ENCODE measurements at regions not wholly inside any gene's neighbourhood (a gene's known extent, or its start where the extent isn't known, plus 50 kb on each side); places are given as distances from the start of the nearest gene placed in this dataset.

- CTCF ChIA-PET: no interaction called here
- no peak overlapping the region for H3K4me3 ChIP-seq (ENCODE audit: control insufficient read depth in 1 of 2, extremely low read depth in 1 of 2, low read length in 1 of 2)
- no peaks in the 10 kb centered on the region for H3K9me3 Mint-ChIP-seq
- no peak overlapping the region for H3K27ac ChIP-seq (ENCODE audit: low read length)
- H3K4me1 Mint-ChIP-seq: no peaks in the 10 kb centered on the region
- POLR2A ChIA-PET: no interaction called here
- H3K4me3 Mint-ChIP-seq: no peak overlapping the region
- no peak overlapping the region for H3K27ac Mint-ChIP-seq
- H3K4me1 ChIP-seq (ENCODE audit: control insufficient read depth in 1 of 2, extremely low read depth in 1 of 2, insufficient read depth in 2 of 2, low read length in 2 of 2): no peaks in the 10 kb centered on the region
- H3K36me3 ChIP-seq (ENCODE audit: control insufficient read depth in 2 of 2, extremely low read depth in 1 of 2, insufficient read depth in 1 of 2, low read length in 1 of 2): no peaks in the 10 kb centered on the region
- no peaks in the 10 kb centered on the region for H3K27me3 ChIP-seq (replicated peaks in 1 of 2; ENCODE audit: control insufficient read depth in 2 of 2, extremely low read depth in 1 of 2, insufficient read depth in 2 of 2, low read length in 1 of 2)
- H3K27me3 Mint-ChIP-seq: no peaks in the 10 kb centered on the region
- no peak for DNase-seq
- ATAC-seq (replicated peaks in 1 of 4): no peak
- H3K36me3 Mint-ChIP-seq: no peaks in the 10 kb centered on the region
- H3K9me3 ChIP-seq: no peaks in the 10 kb centered on the region
These were observed 409.5 kb upstream of the ITGA1 start for GRCh38 chr5:52378237-52378636.

- ChIA-PET POLR2A (no interaction called here), CTCF (no interaction called here)
- H3K4me1 Mint-ChIP-seq: no peaks in the 10 kb centered on the region
- H3K36me3 ChIP-seq (ENCODE audit: control insufficient read depth in 2 of 2, extremely low read depth in 1 of 2, insufficient read depth in 1 of 2, low read length in 1 of 2): no peaks in the 10 kb centered on the region
- H3K36me3 Mint-ChIP-seq: no peaks in the 10 kb centered on the region
- no peak for DNase-seq
- H3K4me3 ChIP-seq (ENCODE audit: control insufficient read depth in 1 of 2, extremely low read depth in 1 of 2, low read length in 1 of 2): no peak overlapping the region
- H3K4me3 Mint-ChIP-seq: no peak overlapping the region
- H3K9me3 Mint-ChIP-seq: peaks cover 0 to 3% (median 0%) of the 10 kb centered on the region in 3 donors
- H3K27me3 ChIP-seq (replicated peaks in 1 of 2; ENCODE audit: control insufficient read depth in 2 of 2, extremely low read depth in 1 of 2, insufficient read depth in 2 of 2, low read length in 1 of 2): no peaks in the 10 kb centered on the region
- WGBS (ENCODE audit: insufficient coverage): no CpG with 5 or more reads among the region's 3 CpGs
- no peak for ATAC-seq (replicated peaks in 1 of 4)
- no peak overlapping the region for H3K27ac ChIP-seq (ENCODE audit: low read length)
- H3K9me3 ChIP-seq: no peaks in the 10 kb centered on the region
- H3K27ac Mint-ChIP-seq: no peak overlapping the region
- peaks cover 0 to 6% of the 10 kb centered on the region in 2 donors for H3K27me3 Mint-ChIP-seq
- H3K4me1 ChIP-seq (ENCODE audit: control insufficient read depth in 1 of 2, extremely low read depth in 1 of 2, insufficient read depth in 2 of 2, low read length in 2 of 2): no peaks in the 10 kb centered on the region
These were observed 399.4 kb upstream of the ITGA1 start for GRCh38 chr5:52388349-52388748.

GRCh38 chr5:52392321-52392720 lies 395.4 kb upstream of the ITGA1 start:
- ATAC-seq (replicated peaks in 1 of 4) (no peak), DNase-seq (no peak)
- Mint-ChIP-seq H3K4me1 (no peaks in the 10 kb centered on the region), H3K4me3 (no peak overlapping the region), H3K27ac (no peak overlapping the region), H3K27me3 (peaks cover 0 to 10% of the 10 kb centered on the region in 2 donors), H3K36me3 (no peaks in the 10 kb centered on the region), H3K9me3 (peaks cover 0 to 3% (median 0%) of the 10 kb centered on the region in 3 donors)
- Histone ChIP-seq H3K36me3 (ENCODE audit: control insufficient read depth in 2 of 2, extremely low read depth in 1 of 2, insufficient read depth in 1 of 2, low read length in 1 of 2) (no peaks in the 10 kb centered on the region), H3K27ac (ENCODE audit: low read length) (no peak overlapping the region), H3K4me1 (ENCODE audit: control insufficient read depth in 1 of 2, extremely low read depth in 1 of 2, insufficient read depth in 2 of 2, low read length in 2 of 2) (no peaks in the 10 kb centered on the region), H3K4me3 (ENCODE audit: control insufficient read depth in 1 of 2, extremely low read depth in 1 of 2, low read length in 1 of 2) (no peak overlapping the region), H3K9me3 (no peaks in the 10 kb centered on the region), H3K27me3 (replicated peaks in 1 of 2; ENCODE audit: control insufficient read depth in 2 of 2, extremely low read depth in 1 of 2, insufficient read depth in 2 of 2, low read length in 1 of 2) (no peaks in the 10 kb centered on the region)
- WGBS (ENCODE audit: insufficient coverage): 67% methylated on average over 1 of the region's 3 CpGs
- CTCF ChIA-PET: no interaction called here
- POLR2A ChIA-PET: no interaction called here

GRCh38 chr5:52409835-52410234 lies 377.9 kb upstream of the ITGA1 start:
- Histone ChIP-seq H3K9me3 (no peaks in the 10 kb centered on the region), H3K36me3 (ENCODE audit: control insufficient read depth in 2 of 2, extremely low read depth in 1 of 2, insufficient read depth in 1 of 2, low read length in 1 of 2) (no peaks in the 10 kb centered on the region), H3K27ac (ENCODE audit: low read length) (no peak overlapping the region), H3K4me1 (ENCODE audit: control insufficient read depth in 1 of 2, extremely low read depth in 1 of 2, insufficient read depth in 2 of 2, low read length in 2 of 2) (no peaks in the 10 kb centered on the region), H3K27me3 (replicated peaks in 1 of 2; ENCODE audit: control insufficient read depth in 2 of 2, extremely low read depth in 1 of 2, insufficient read depth in 2 of 2, low read length in 1 of 2) (no peaks in the 10 kb centered on the region), H3K4me3 (ENCODE audit: control insufficient read depth in 1 of 2, extremely low read depth in 1 of 2, low read length in 1 of 2) (no peak overlapping the region)
- peaks cover 0 to 5% (median 0%) of the 10 kb centered on the region in 3 donors for H3K9me3 Mint-ChIP-seq
- H3K27me3 Mint-ChIP-seq: no peaks in the 10 kb centered on the region
- POLR2A ChIA-PET: no interaction called here
- no peak overlapping the region for H3K4me3 Mint-ChIP-seq
- no peak overlapping the region for H3K27ac Mint-ChIP-seq
- ATAC-seq (replicated peaks in 1 of 4) (no peak), DNase-seq (no peak)
- CTCF ChIA-PET: no interaction called here
- 87% methylated on average over 7 of the region's 8 CpGs for WGBS (ENCODE audit: insufficient coverage)
- no peaks in the 10 kb centered on the region for H3K36me3 Mint-ChIP-seq
- H3K4me1 Mint-ChIP-seq: no peaks in the 10 kb centered on the region

GRCh38 chr5:52419357-52419756 lies 368.4 kb upstream of the ITGA1 start:
- Mint-ChIP-seq H3K9me3 (no peaks in the 10 kb centered on the region), H3K36me3 (no peaks in the 10 kb centered on the region), H3K27ac (no peak overlapping the region), H3K4me3 (no peak overlapping the region), H3K4me1 (no peaks in the 10 kb centered on the region), H3K27me3 (no peaks in the 10 kb centered on the region)
- no peaks in the 10 kb centered on the region for H3K4me1 ChIP-seq (ENCODE audit: control insufficient read depth in 1 of 2, extremely low read depth in 1 of 2, insufficient read depth in 2 of 2, low read length in 2 of 2)
- no peaks in the 10 kb centered on the region for H3K27me3 ChIP-seq (replicated peaks in 1 of 2; ENCODE audit: control insufficient read depth in 2 of 2, extremely low read depth in 1 of 2, insufficient read depth in 2 of 2, low read length in 1 of 2)
- ChIA-PET POLR2A (no interaction called here), CTCF (no interaction called here)
- no peaks in the 10 kb centered on the region for H3K9me3 ChIP-seq
- WGBS (ENCODE audit: insufficient coverage): no CpG with 5 or more reads among the region's 1 CpG
- no peak for DNase-seq
- no peaks in the 10 kb centered on the region for H3K36me3 ChIP-seq (ENCODE audit: control insufficient read depth in 2 of 2, extremely low read depth in 1 of 2, insufficient read depth in 1 of 2, low read length in 1 of 2)
- H3K4me3 ChIP-seq (ENCODE audit: control insufficient read depth in 1 of 2, extremely low read depth in 1 of 2, low read length in 1 of 2): no peak overlapping the region
- no peak for ATAC-seq (replicated peaks in 1 of 4)
- no peak overlapping the region for H3K27ac ChIP-seq (ENCODE audit: low read length)

- CTCF ChIA-PET: no interaction called here
- no peaks in the 10 kb centered on the region for H3K4me1 Mint-ChIP-seq
- H3K9me3 Mint-ChIP-seq: peaks cover 3 to 10% (median 4%) of the 10 kb centered on the region in 3 donors
- H3K4me3 ChIP-seq (ENCODE audit: control insufficient read depth in 1 of 2, extremely low read depth in 1 of 2, low read length in 1 of 2): no peak overlapping the region
- POLR2A ChIA-PET: no interaction called here
- ATAC-seq (replicated peaks in 1 of 4) (no peak), DNase-seq (no peak)
- H3K36me3 ChIP-seq (ENCODE audit: control insufficient read depth in 2 of 2, extremely low read depth in 1 of 2, insufficient read depth in 1 of 2, low read length in 1 of 2): no peaks in the 10 kb centered on the region
- H3K27ac ChIP-seq (ENCODE audit: low read length): no peak overlapping the region
- H3K36me3 Mint-ChIP-seq: no peaks in the 10 kb centered on the region
- H3K4me1 ChIP-seq (ENCODE audit: control insufficient read depth in 1 of 2, extremely low read depth in 1 of 2, insufficient read depth in 2 of 2, low read length in 2 of 2): no peaks in the 10 kb centered on the region
- no peak overlapping the region for H3K27ac Mint-ChIP-seq
- no peaks in the 10 kb centered on the region for H3K27me3 Mint-ChIP-seq
- H3K9me3 ChIP-seq: no peaks in the 10 kb centered on the region
- WGBS (ENCODE audit: insufficient coverage): no CpG with 5 or more reads among the region's 4 CpGs
- peaks cover 0 to 2% of the 10 kb centered on the region in 2 experiments for H3K27me3 ChIP-seq (replicated peaks in 1 of 2; ENCODE audit: control insufficient read depth in 2 of 2, extremely low read depth in 1 of 2, insufficient read depth in 2 of 2, low read length in 1 of 2)
- H3K4me3 Mint-ChIP-seq: no peak overlapping the region
These were observed 360.1 kb upstream of the ITGA1 start for GRCh38 chr5:52427615-52428014.

GRCh38 chr5:52428977-52429489 lies 358.7 kb upstream of the ITGA1 start:
- no CpG with 5 or more reads among the region's 3 CpGs for WGBS (ENCODE audit: insufficient coverage)
- no peak for ATAC-seq (replicated peaks in 1 of 4)
- Histone ChIP-seq H3K4me3 (ENCODE audit: control insufficient read depth in 1 of 2, extremely low read depth in 1 of 2, low read length in 1 of 2) (no peak overlapping the region), H3K27me3 (replicated peaks in 1 of 2; ENCODE audit: control insufficient read depth in 2 of 2, extremely low read depth in 1 of 2, insufficient read depth in 2 of 2, low read length in 1 of 2) (peaks cover 0 to 2% of the 10 kb centered on the region in 2 experiments), H3K27ac (ENCODE audit: low read length) (no peak overlapping the region), H3K9me3 (no peaks in the 10 kb centered on the region), H3K4me1 (ENCODE audit: control insufficient read depth in 1 of 2, extremely low read depth in 1 of 2, insufficient read depth in 2 of 2, low read length in 2 of 2) (no peaks in the 10 kb centered on the region), H3K36me3 (ENCODE audit: control insufficient read depth in 2 of 2, extremely low read depth in 1 of 2, insufficient read depth in 1 of 2, low read length in 1 of 2) (no peaks in the 10 kb centered on the region)
- peaks cover 3 to 10% (median 4%) of the 10 kb centered on the region in 3 donors for H3K9me3 Mint-ChIP-seq
- no peak overlapping the region for H3K4me3 Mint-ChIP-seq
- H3K27me3 Mint-ChIP-seq: no peaks in the 10 kb centered on the region
- no peak for DNase-seq
- H3K27ac Mint-ChIP-seq: no peak overlapping the region
- POLR2A ChIA-PET: no interaction called here
- H3K36me3 Mint-ChIP-seq: no peaks in the 10 kb centered on the region
- no peaks in the 10 kb centered on the region for H3K4me1 Mint-ChIP-seq
- CTCF ChIA-PET: no interaction called here

Measured in T-cell (primary cell).